NCI-H128 (cell line): ENCODE measurements at regions not wholly inside any gene's neighbourhood (a gene's known extent, or its start where the extent isn't known, plus 50 kb on each side); places are given as distances from the start of the nearest gene placed in this dataset.

Source experiments
- DNase-seq: peaks from one replicate; lab custom pipeline; 2025; ENCODE audit not compliant: unreplicated experiment; lab: John Stamatoyannopoulos, UW

- DNase-seq, result no peak
These were observed 133.9 kb upstream of the SOX4 start for GRCh38 chr6:21459641-21460040.

- no peak for DNase-seq
These were observed 131.6 kb upstream of the SOX4 start for GRCh38 chr6:21461844-21462518.

GRCh38 chr6:21462519-21462852, 131.1 kb upstream of the SOX4 start:
- no peak for DNase-seq

- DNase-seq, result no peak
These were observed 126.5 kb upstream of the SOX4 start for GRCh38 chr6:21467091-21467490.

GRCh38 chr6:21468461-21468860, 125.1 kb upstream of the SOX4 start:
- DNase-seq, result no peak

- DNase-seq, result no peak
These were observed 124.3 kb upstream of the SOX4 start for GRCh38 chr6:21469213-21469612.

GRCh38 chr6:21476112-21476511, 117.4 kb upstream of the SOX4 start:
- DNase-seq, result no peak

- no peak for DNase-seq
These were observed 115.1 kb upstream of the SOX4 start for GRCh38 chr6:21478411-21478810.

- no peak for DNase-seq
These were observed 114.5 kb upstream of the SOX4 start for GRCh38 chr6:21478883-21479539.

GRCh38 chr6:21486115-21486514, 107.4 kb upstream of the SOX4 start:
- no peak for DNase-seq

- no peak for DNase-seq
These were observed 103.7 kb upstream of the SOX4 start for GRCh38 chr6:21489826-21490225.

- no peak for DNase-seq
These were observed 101.6 kb upstream of the SOX4 start for GRCh38 chr6:21491955-21492354.

- no peak for DNase-seq
These were observed 99.0 kb upstream of the SOX4 start for GRCh38 chr6:21494505-21494904.

GRCh38 chr6:21496196-21496595, 97.4 kb upstream of the SOX4 start:
- no peak for DNase-seq

GRCh38 chr6:21496706-21497105, 96.8 kb upstream of the SOX4 start:
- DNase-seq, result no peak

- peak; percentile 42 for DNase-seq
These were observed 93.1 kb upstream of the SOX4 start for GRCh38 chr6:21500314-21501020.

- DNase-seq, result peak; percentile 90
These were observed 92.6 kb upstream of the SOX4 start for GRCh38 chr6:21501021-21501354.

GRCh38 chr6:21501815-21502214, 91.7 kb upstream of the SOX4 start:
- no peak for DNase-seq

GRCh38 chr6:21502682-21503081, 90.9 kb upstream of the SOX4 start:
- no peak for DNase-seq

GRCh38 chr6:21504790-21505189, 88.8 kb upstream of the SOX4 start:
- no peak for DNase-seq

GRCh38 chr6:21505574-21505990, 88.0 kb upstream of the SOX4 start:
- no peak for DNase-seq

GRCh38 chr6:21506126-21506525, 87.4 kb upstream of the SOX4 start:
- no peak for DNase-seq

- DNase-seq, result no peak
These were observed 85.7 kb upstream of the SOX4 start for GRCh38 chr6:21507811-21508210.
